ENCODE measurements at regions not wholly inside any gene's neighbourhood (a gene's known extent, or its start where the extent isn't known, plus 50 kb on each side); places are given as distances from the start of the nearest gene placed in this dataset.

DNA sequence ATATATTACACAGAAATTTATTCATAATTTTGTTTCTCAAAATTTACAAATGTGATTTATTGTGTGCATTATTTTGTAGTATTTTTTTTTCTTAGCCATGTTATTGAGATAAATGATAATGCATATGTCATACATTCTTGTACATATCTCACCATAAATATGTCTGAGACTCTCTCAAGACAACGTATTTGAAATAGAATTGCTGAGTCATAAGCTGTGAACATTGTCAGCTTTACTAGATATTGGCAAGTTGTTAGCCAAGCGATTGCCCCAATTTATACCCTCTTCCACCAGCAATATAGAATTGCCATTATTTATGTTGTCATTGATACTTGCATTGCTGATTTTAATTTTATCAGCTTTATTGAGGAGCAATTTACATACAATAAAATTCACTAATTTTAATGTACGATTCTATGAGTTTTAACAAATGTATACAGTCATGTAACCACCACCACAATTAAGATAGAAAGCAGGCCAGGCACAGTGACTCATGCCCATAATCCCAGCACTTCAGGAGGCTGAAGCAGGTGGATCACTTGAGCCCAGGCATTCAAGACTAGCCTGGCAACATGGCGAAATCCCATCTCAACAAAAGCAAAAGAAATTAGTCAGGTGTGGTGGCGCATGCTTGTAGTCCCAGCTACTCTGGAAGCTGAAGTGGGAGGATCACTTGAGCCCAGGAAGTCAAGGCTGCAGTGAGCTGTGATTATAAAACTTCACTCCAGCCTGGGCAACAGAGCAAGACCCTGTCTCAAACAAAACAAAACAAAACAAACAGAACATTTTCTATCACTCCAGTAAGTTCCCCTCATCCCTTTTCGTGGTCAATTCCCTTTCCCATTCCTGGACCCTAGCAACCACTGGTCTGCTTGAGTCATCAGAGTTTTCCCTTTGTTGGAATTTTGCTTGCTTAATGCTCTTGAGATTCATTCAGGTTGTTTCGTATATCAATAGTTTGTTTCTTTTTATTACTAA lies 373.1 kb downstream of the MFSD1 start:
- no peak for DNase-seq

DNA sequence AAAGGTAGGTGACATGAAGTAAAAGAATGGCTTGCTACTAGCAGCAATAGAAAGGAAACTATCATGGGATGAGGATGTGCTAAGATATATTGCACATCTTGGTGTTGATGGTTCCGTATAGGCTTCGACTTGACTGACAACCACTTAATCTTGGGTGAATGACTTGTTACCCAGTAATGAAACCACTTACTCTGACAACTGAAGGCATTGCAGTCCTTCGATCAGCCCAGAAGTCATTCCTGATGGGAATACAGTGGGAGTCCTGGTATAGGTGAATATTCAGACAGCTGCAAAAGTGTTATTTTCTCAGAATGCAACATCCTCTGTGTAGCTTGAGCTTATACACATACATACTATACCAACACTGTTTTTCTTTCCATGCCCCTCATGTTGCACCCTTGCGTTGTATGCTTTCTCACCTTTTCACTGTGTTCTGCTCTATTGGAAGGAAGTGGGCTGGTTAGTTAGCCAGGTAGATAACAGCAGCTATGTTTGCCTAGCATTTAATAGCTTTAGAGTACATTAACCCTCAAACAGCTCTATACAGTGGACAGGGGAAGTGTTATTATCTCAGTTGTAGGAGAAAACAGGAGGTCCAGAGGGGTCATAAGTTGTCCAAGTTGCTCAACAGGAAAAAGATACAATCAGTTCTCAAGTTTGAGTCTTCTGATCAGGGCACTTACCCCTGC lies 376.5 kb downstream of the MFSD1 start:
- DNase-seq = no peak

DNA sequence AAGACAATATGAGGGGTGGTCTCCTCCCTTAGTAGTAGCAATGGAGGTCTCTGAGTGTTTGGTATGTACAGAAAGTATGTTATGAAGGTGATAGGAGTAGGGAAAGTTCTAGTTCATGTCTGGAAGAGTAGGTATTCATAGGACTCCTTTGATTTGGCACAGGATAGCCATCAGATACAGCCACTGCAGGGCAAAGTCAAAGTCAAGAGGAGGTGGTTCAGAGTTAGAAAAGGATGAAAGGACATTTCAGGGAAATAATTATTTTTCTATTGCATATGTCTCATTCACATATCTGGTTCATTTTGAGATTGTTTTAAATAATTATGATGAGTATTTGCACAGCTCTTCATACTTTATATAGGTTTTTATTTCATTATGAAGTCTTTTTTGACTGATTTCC lies 381.1 kb downstream of the MFSD1 start:
- no peak for DNase-seq

DNA sequence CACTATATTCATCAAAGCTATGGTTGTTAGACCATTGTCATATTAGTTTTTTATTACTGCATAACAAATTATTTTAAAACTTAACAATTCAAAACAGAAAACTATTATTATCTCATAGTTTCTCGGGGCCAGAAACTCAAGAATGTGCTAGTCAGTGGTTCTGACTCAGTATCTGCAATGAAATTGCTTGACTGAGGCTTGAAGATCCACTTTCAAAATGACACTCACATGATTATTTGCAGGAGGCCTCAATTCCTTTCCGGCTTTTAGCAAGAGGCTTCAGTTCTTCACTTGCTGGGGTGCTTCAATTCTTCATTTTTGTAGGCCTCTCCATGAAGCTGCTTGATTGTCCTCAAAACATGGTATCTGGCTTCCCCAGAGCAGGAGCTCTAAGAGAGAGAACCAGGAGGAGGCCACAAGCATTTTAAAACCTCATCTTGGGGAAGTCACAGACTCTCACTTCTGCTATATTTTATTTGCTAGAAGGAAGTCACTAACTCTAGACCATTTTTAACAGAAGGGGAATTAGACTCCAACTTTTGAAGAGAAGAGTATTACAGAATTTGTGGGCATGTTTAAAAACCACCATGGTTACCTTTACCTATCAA lies 383.7 kb downstream of the MFSD1 start:
- no peak for DNase-seq

DNA sequence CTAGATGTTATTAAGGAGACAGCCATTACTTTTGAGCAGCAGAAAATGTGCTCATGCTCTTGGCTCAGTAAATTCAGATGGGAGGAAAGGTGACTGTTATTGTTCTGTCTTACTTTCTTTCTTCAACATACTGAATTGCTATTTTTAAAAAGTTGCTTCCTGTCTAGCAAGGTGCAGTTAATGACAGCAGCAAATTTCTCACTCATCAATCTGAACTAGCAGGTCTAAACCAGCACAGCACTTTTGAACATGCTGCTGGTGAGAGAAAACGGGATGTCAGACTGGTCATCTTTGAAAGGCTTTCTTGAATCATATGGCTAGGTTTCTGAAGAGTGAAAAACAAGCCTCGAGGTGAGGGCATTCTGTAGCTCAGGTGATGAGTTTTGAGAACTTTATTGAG lies 384.7 kb downstream of the MFSD1 start:
- DNase-seq = no peak

DNA sequence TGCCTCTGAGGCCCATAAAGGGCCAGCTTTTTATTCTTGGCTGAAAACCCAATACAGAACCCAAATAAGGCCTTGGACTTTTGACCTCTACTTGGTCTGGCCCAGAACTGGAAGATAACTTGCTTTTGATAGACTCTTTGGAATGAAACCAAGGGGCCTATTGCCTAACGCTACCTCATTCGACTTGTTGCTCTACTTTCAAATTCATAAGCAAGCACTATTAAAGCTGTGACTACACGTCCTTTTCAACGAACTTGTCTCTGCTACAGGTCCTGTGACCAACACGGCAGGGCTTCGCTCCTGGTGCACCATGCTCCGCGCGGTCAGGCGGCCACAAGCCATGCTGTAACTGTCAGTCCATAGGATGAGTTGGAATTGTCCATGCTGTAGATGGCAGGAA lies 385.4 kb downstream of the MFSD1 start:
- DNase-seq = no peak

DNA sequence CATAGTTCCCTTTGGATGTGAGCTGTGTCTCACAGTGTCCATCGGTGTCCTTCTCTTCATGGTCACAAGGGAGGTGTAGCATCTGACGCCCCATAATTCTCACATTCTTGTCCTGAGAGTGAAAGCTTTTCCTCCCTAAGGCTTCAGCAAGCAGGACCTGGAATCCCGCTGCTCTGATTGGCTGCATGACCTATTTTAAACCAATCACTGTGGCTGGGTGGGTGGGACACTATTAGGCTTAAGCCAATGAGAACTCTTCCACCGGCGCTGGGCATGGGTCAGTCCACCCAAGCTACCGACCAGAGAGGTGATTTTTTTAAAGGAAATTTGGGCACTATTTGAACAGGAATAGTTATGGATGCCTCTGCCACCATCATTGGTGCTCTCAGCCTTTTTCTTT lies 385.9 kb downstream of the MFSD1 start:
- no peak for DNase-seq

DNA sequence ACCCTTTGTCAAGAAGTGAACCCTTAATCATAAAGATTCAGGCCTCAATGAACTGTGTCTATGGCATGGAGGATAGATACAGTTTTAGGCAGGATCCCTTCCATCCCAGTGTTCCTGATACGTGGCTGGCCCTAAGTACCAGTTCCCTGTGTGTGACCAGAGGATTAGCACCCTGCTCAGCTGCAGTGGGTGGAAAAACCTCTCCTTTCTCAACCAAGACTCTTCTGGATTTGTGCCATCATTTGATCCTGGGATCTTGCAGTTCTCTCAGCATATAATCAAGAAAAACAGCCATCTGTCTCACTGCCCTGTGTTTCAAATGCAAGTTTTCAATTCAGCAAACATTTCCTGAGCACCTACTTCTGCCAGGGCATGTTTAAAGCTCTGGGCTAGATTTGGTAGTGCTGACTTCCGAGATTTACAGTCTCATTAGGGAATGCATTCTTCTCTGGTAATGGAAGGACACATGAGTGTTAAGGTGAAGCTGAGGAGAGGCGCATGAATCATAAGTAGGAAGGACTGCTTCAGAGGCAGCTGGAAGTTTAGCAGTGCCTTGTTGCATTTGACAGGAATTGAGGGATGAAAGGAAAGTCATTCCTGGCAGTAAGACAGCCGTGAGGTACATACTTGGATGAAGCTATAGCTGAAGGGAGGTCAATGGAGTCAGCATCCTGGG lies 388.3 kb downstream of the MFSD1 start:
- DNase-seq = no peak

DNA sequence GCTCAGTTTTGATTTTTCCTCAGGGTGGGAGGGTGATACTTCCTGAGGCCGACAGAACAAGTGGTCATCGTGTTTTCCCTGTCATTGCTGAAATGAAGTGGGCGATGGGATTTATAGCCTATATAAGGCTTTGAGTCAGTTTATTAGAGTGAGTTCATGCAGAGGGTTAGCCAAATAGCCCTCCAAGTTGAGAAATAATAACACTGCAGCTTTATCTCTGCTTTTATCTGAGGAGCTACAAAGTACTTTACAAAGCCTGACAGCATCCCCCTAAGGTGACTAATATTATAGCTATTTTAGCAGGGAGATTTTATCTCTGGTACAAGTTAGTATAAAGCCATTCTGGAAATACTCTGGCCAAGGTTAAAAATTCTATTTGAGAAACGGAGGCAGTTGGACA lies 389.6 kb downstream of the MFSD1 start:
- DNase-seq = no peak

DNA sequence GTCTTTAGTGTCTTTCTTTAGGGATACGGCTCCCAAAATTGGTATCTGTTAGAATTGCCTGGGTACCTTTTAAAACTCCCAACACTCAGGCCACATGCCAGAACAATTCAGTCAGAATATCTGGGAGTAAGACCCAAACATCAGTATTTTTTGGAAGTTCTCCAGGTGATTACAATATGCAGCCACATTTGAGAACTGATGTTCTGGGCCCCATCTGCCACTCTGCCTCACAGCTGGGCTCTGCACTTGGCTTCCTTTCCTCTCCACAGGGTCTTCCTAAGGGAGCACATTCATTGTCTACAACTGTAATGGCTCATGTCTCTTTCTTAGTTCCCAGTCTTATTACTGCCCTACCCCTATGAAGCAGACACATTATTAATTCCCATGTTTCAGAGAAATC lies 394.5 kb downstream of the MFSD1 start:
- DNase-seq = no peak

DNA sequence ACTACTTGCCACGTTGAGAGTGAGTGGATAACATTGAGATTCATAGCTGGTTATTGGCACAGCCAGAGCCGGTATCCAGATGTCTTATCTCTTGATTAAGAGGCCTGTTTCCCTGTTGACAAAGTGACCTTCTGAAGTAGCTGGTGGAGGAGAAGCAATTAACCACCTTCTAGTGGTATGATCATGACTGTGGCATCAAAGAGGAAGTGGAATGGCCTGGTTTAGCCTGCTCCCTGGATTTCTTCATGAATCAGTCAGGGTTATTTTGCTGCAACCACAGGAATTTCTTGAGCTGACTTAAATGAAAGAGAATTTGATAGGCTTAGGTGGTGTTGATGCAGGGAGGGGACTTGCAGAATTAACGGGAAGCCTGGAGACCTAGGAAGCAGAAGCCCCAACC lies 398.3 kb downstream of the MFSD1 start:
- no peak for DNase-seq

DNA sequence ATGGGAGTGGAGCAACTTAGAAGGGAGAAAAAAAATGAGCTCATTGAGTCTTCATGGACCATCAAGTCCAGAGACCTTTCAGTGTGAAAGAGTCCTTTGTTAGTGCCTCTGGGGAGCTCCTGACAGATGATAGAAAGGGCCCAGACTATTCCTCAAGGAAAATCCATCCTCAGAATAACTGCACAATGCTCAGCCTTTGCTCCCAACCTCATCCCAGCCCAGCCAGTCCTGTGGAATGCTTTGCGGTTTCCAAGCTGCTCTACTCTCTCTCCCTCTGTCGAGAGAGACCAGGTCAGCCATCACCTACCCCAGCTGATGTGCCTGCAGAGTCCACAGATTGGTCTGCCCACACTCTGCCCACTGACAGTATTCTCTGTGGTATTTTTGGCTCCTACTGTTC lies 406.2 kb downstream of the MFSD1 start:
- no peak for DNase-seq

DNA sequence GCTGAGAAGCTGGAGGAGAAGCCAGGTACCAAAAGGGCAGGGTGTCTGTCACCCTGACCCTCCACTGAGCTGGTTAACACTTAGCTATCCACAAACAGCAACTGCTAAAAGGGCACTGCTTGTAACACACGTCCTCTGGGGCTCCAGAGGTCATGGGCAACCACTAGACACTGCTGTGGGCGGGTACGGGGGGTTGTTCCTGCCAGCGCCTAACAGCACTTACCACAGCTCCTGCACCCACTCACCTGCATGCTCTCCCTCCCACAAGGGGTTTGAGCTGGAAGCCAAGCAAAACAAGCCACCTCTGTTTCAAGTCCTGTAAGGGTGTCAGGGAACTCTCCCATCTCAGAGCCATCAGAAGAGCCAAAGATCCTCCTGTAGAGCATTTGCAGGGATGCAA lies 407.6 kb downstream of the MFSD1 start:
- DNase-seq = no peak

DNA sequence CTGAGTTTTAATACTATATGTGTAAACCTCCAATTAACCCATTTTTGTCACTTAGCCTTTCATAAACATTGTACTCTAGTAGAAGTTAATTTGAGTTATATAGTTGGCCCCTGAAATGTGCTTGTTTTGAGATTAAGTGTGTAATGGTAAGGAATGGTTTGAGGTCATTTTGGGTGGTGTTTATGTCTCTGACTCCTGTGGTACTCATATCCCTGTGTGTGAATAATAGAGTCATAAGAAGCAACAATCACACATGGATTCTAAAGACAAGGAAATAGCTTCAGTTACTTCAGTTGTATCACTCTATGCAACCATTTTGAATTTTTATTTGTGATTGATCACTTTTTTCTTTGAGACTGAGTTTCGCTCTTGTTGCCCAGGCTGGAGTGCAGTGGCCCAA lies 408.5 kb downstream of the MFSD1 start:
- DNase-seq = no peak

DNA sequence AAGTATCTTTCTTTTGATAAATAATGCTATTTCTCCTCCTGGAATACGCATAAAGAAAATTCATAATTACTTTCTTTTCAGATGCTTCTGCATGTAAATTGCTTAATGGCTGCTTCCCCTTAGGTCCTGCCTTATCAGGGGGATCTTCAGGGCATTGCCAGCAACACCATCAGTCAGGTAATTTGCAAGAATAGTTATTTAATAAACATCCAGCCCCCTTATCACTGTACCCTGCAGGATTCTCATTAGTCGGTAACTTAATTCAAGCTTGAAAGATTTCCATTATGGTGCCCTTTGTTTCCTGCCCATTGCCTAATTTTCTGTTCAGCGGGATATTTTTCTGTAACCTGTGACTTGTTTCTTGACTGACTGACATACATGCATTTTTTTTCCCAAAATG lies 414.5 kb downstream of the MFSD1 start:
- DNase-seq = no peak

DNA sequence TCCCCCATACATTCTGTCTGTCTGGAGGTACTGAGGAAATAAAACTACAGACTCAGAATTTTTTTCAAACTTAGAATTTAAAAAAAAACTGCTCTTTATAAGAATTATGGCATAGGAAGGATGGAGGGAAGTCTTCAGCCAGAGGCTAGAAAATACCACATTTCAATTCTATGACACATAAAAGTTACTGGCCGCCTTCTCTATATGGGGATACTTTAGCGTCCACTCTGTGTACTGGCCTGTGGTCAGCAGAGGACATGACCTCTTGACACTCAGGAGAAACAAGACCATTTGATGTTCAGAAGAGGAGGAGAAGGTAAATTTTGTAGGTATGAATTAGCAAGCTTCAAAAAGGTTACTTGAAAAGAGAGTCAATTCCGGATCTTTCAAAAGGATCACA lies 417.4 kb downstream of the MFSD1 start:
- DNase-seq = no peak

DNA sequence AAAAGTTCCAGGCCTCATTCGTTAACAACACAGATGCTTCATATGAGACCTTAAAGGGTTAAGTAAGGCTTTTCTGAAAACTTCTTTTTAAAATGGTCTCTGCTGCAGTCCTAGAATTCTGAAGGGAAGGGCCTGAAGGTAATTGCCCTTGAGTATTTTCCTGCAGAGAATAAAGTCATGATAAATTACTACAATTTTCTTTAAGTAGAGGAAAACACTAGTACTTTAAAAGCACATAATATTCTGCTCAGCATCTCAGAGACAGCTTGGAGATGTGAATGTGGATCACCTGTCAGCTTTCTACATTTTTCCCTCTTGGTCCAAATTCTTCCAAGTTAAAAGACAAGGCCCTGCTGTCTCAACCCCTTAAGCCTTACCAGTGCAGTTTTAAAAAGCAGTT lies 419.5 kb downstream of the MFSD1 start:
- DNase-seq = no peak

DNA sequence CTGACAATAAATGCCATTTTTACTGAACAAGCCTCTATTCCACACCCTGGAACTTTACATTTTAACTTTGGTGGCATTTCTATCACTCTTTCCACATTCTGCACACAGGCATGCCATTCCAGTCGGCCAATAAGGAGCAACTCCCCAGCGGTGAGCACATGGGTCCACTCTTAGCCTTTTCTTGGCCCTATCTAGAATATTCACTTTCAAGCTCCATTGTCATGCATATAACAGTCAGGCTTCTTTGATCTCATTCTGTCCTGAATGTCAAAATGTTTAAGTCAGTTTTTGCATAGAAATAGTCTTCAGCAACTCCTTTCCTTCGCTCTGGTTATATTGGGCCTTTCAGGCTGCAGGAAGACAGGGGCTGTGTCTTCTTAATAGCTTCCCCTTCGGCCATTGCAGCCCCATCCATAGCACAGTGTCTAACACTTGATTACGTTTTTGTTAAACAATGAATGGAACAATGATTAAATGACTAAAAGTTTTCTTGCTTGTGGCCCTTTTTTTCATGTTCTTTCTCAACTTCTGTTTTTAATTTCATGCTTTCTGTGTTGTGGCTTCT lies 427.3 kb downstream of the MFSD1 start:
- DNase-seq = no peak

DNA sequence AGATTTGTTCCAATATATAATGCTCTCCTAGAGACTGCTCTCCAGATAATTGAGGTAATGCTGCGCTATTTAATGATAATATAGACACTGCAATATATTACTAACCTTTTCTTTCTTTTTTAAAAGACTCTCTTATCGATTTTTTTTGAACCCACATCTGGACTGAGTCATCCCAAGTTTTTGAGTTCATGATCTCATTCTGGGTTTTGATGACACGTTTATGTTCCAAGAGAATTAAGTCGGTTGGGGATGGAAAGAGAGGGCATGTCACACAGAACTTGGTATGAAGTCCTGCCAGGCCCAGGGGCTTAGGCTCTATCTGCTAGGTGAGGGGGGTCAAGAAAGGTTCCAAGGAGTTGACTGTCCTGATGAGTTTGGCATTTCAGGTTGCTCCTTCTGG lies 431.1 kb downstream of the MFSD1 start:
- no peak for DNase-seq

DNA sequence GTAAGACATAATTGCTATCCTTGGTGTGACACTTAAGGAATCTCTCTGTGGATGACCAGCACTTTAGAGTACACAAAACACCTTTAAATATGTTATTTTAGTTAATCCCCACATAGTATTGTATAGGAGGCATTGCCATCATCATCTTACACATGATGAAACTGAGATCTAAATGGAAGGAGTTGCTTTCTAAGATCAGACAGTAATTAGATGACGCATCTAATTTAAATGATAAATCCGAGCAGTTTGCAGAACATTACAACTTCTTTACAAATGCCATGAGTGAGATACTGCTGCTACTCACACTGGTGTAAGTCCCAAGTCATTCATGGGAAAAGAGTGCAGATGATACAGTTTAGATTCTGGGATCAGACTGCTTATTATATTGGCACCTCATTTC lies 431.9 kb downstream of the MFSD1 start:
- no peak for DNase-seq

DNA sequence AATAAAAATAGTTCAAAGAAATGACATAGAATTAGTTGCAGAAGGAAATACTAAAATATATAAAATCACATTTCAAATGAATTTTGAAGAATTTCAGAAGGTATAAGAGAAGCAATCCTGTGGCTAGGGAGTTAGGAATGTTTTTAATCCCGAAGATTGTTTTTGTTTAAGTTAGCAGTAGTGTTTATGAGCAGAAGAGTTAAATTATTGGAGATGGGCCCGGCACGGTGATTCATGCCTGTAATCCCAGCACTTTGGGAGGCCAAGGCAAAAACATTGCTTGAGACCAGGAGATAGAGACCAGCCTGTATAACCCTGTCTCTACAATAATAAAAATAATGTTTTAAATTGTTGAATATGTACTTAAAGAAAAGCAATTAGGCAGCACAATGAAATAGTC lies 432.5 kb downstream of the MFSD1 start:
- no peak for DNase-seq

DNA sequence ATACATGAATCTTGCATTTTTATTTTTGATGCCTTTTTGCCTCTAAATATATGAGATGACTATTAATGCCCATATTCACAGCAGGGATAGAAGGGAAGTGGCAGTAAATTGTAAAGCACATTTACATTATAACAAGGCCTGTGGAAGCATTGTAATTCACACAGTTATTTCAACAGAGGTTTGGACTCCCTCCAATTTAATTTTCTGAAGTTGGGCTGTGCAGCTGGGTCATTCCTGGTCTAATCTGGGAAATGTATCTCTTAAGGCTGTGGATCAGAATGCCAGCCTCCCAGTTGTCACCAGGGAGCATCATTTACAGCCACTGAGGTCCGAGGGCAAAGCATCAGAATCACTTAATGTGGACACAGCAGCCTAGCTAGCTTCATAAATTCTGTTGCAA lies 434.5 kb downstream of the MFSD1 start:
- DNase-seq = no peak

DNA sequence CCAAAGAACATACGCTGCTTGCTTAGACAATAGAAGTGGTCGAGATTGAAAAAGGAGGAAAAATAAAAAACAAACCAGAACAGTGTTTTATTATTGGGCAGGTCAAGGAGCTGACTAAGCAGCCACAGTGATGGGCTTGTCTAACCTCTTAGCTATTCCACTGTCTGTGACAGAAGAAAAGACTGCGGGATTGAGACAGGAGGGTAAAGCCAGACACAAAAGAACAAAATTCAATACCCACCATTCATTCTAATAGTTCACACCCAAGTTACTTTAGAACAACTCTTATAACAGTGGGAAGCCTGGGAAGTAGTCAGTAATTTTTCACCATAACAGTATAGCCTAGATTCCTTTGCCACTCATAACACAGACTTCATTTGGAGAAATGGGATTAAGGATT lies 435.4 kb downstream of the MFSD1 start:
- no peak for DNase-seq

Measured in activated CD4-positive, alpha-beta T cell treated with anti-CD3 and anti-CD28 coated beads, Interleukin-2, amount 50 U/mL, for 16 hours (primary cell).